KMS-11 (cell line): ENCODE measurements at regions not wholly inside any gene's neighbourhood (a gene's known extent, or its start where the extent isn't known, plus 50 kb on each side); places are given as distances from the start of the nearest gene placed in this dataset.

Experiments
- H2AFZ ChIP-seq: fragments of 200-600 bp; sonication (generic); 2 replicates; pipeline ENCODE4 v1.6.1; 2016; ENCODE audit warnings: antibody characterized with exemption, mixed run types, low read depth
- H3K27ac ChIP-seq: fragments of 200-600 bp; sonication (generic); 2 replicates; pipeline ENCODE4 v1.6.1; 2016; ENCODE audit warnings: mild to moderate bottlenecking, mixed run types
- H3K27me3 ChIP-seq: fragments of 200-600 bp; sonication (generic); 2 replicates; pipeline ENCODE4 v1.6.1; 2017; ENCODE audit warnings: mild to moderate bottlenecking, low read depth, mixed run types, moderate library complexity; ENCODE audit not compliant: insufficient read depth
- H3K36me3 ChIP-seq: fragments of 200-600 bp; sonication (generic); 2 replicates; pipeline ENCODE4 v1.6.1; 2017; ENCODE audit warnings: mild to moderate bottlenecking, mixed run types; ENCODE audit not compliant: insufficient read depth
- H3K4me1 ChIP-seq: fragments of 200-600 bp; sonication (generic); 2 replicates; pipeline ENCODE4 v1.6.1; 2016; ENCODE audit warnings: mild to moderate bottlenecking, low read depth, mixed run types; ENCODE audit not compliant: poor library complexity, severe bottlenecking
- H3K4me2 ChIP-seq: fragments of 200-600 bp; sonication (generic); 2 replicates; pipeline ENCODE4 v1.7.0; 2016; ENCODE audit warnings: mild to moderate bottlenecking, mixed run types
- H3K4me3 ChIP-seq: fragments of 200-600 bp; sonication (generic); IDR thresholded peaks from 2 replicates; pipeline ENCODE4 v1.6.1; 2017; ENCODE audit warnings: low read depth, low read length, mixed read lengths; ENCODE audit not compliant: insufficient read depth
- H3K79me2 ChIP-seq: fragments of 200-600 bp; sonication (generic); 2 replicates; pipeline ENCODE4 v1.6.1; 2016; ENCODE audit warnings: low read depth, mixed run types; ENCODE audit not compliant: insufficient read depth
- H3K9ac ChIP-seq: fragments of 200-600 bp; sonication (generic); 2 replicates; pipeline ENCODE4 v1.6.1; 2016; ENCODE audit warnings: mild to moderate bottlenecking, mixed run types
- H4K20me1 ChIP-seq: fragments of 200-600 bp; sonication (generic); 2 replicates; pipeline ENCODE4 v1.6.1; 2016; ENCODE audit warnings: mild to moderate bottlenecking, mixed run types; ENCODE audit not compliant: insufficient read depth
- CTCF ChIP-seq: fragments of 200-600 bp; sonication (generic); conservative IDR thresholded peaks from 2 replicates; pipeline ENCODE4 v1.6.1; 2017; ENCODE audit warnings: low read depth, mild to moderate bottlenecking, antibody characterized with exemption, low read length, moderate library complexity, mixed read lengths

- TF ChIP-seq CTCF: no peak
Observed at GRCh38 chr16:80148826-80149225, 392.0 kb upstream of the DYNLRB2 start.

GRCh38 chr16:80147026-80147655 lies 393.7 kb upstream of the DYNLRB2 start:
- Histone ChIP-seq H3K27ac (no peak overlapping the region), H3K4me2 (no peak overlapping the region), H3K27me3 (no peaks in the 10 kb centered on the region), H4K20me1 (no peaks in the 10 kb centered on the region), H3K4me3 (no peak overlapping the region), H3K36me3 (no peaks in the 10 kb centered on the region), H3K4me1 (peaks cover 41% of the 10 kb centered on the region), H3K9ac (no peak overlapping the region), H2AFZ (no peak overlapping the region), H3K79me2 (no peaks in the 10 kb centered on the region)
- TF ChIP-seq CTCF: no peak

More at GRCh38 chr16:80148826-80149225, 392.0 kb upstream of the DYNLRB2 start:
- H3K4me1 ChIP-seq: peaks cover 24% of the 10 kb centered on the region
- no peak overlapping the region for H3K9ac ChIP-seq
- no peak overlapping the region for H2AFZ ChIP-seq
- no peak overlapping the region for H3K27ac ChIP-seq
- no peaks in the 10 kb centered on the region for H4K20me1 ChIP-seq
- no peak overlapping the region for H3K4me2 ChIP-seq
- H3K36me3 ChIP-seq: no peaks in the 10 kb centered on the region
- H3K27me3 ChIP-seq: no peaks in the 10 kb centered on the region
- H3K4me3 ChIP-seq: no peak overlapping the region
- no peaks in the 10 kb centered on the region for H3K79me2 ChIP-seq

- peak overlapping the region; percentile 69 for H3K27ac ChIP-seq
- peak overlapping the region; percentile 7; the same call in 1 of the 2 replicates for H2AFZ ChIP-seq
- H4K20me1 ChIP-seq: no peaks in the 10 kb centered on the region
- H3K36me3 ChIP-seq: no peaks in the 10 kb centered on the region
- peak overlapping the region; percentile 69 for H3K4me2 ChIP-seq
- no peaks in the 10 kb centered on the region for H3K79me2 ChIP-seq
- H3K4me1 ChIP-seq: peaks cover 48% of the 10 kb centered on the region
- TF ChIP-seq CTCF: no peak
- peak overlapping the region; percentile 38; the same call in 1 of the 2 replicates for H3K9ac ChIP-seq
- no peak overlapping the region for H3K4me3 ChIP-seq
- H3K27me3 ChIP-seq: no peaks in the 10 kb centered on the region
Observed at GRCh38 chr16:80144191-80144590, 396.6 kb upstream of the DYNLRB2 start.

GRCh38 chr16:80142940-80143339 lies 397.9 kb upstream of the DYNLRB2 start:
- H3K79me2 ChIP-seq: no peaks in the 10 kb centered on the region
- H3K4me3 ChIP-seq: no peak overlapping the region
- peak overlapping the region; percentile 69 for H3K27ac ChIP-seq
- no peaks in the 10 kb centered on the region for H3K36me3 ChIP-seq
- H3K4me2 ChIP-seq: peak overlapping the region; percentile 69
- H3K9ac ChIP-seq: no peak overlapping the region
- no peaks in the 10 kb centered on the region for H3K27me3 ChIP-seq
- H3K4me1 ChIP-seq: peaks cover 48% of the 10 kb centered on the region
- H2AFZ ChIP-seq: peak overlapping the region; percentile 55; the same call in 1 of the 2 replicates
- no peak for TF ChIP-seq CTCF
- no peaks in the 10 kb centered on the region for H4K20me1 ChIP-seq
